Keratinocyte (primary cell): ENCODE measurements at regions not wholly inside any gene's neighbourhood (a gene's known extent, or its start where the extent isn't known, plus 50 kb on each side); places are given as distances from the start of the nearest gene placed in this dataset.

Experiments
- DNase-seq: peaks from one replicate; pipeline ENCODE4 v3.0.0-alpha.2; 2011; ENCODE audit warnings: low read depth, missing footprints, low spot score
- FAIRE-seq: peaks from 2 replicates; lab custom pipeline; 2011; peaks lifted over from hg19 to GRCh38; lab: Jason Lieb, UNC
- H2AFZ ChIP-seq: 2 replicates; pipeline ENCODE4 v1.6.0; 2012; ENCODE audit warnings: low read length, control low read depth, inconsistent platforms; ENCODE audit not compliant: control insufficient read depth
- H3K27ac ChIP-seq: 2 replicates; pipeline ENCODE4 v1.5.1; 2011; ENCODE audit warnings: low read length; ENCODE audit not compliant: control insufficient read depth, insufficient read depth
- H3K27me3 ChIP-seq: 3 replicates; pipeline ENCODE4 v1.6.0; 2011; ENCODE audit warnings: low read length; ENCODE audit not compliant: control insufficient read depth, insufficient read depth; ENCODE audit errors: extremely low read depth
- H3K36me3 ChIP-seq, 2 experiments: 2 replicates in 1 of 2; 3 replicates in 1 of 2; pipeline ENCODE4 v1.5.1; 2011; ENCODE audit warnings: low read length in 2 of 2, mild to moderate bottlenecking in 1 of 2; ENCODE audit not compliant: control insufficient read depth in 2 of 2, insufficient read depth in 2 of 2; ENCODE audit errors: extremely low read depth in 1 of 2
- H3K4me1 ChIP-seq: 3 replicates; pipeline ENCODE4 v1.5.1; 2011; ENCODE audit warnings: low read length; ENCODE audit not compliant: control insufficient read depth, insufficient read depth; ENCODE audit errors: extremely low read depth
- H3K4me2 ChIP-seq: 3 replicates; pipeline ENCODE4 v1.6.0; 2011; ENCODE audit warnings: low read depth, low read length; ENCODE audit not compliant: control insufficient read depth, insufficient read depth; ENCODE audit errors: extremely low read depth
- H3K4me3 ChIP-seq, 3 experiments: fragments of 200-600 bp in 1 of 3; sonication (generic) in 1 of 3; 2 replicates in 2 of 3; 3 replicates in 1 of 3; pipeline ENCODE4 v1.5.1; 2011 to 2016; ENCODE audit warnings: low read length in 3 of 3, mild to moderate bottlenecking in 3 of 3, control low read depth in 2 of 3, inconsistent platforms in 1 of 3, low read depth in 1 of 3, mixed read lengths in 1 of 3, mixed run types in 1 of 3, moderate library complexity in 1 of 3; ENCODE audit not compliant: control insufficient read depth in 2 of 3, insufficient read depth in 2 of 3; ENCODE audit errors: extremely low read depth in 1 of 3
- H3K79me2 ChIP-seq: 2 replicates; pipeline ENCODE4 v1.6.0; 2012; ENCODE audit warnings: low read length; ENCODE audit not compliant: control insufficient read depth, insufficient read depth
- H3K9ac ChIP-seq: 3 replicates; pipeline ENCODE4 v1.6.0; 2011; ENCODE audit warnings: low read length; ENCODE audit not compliant: control insufficient read depth, insufficient read depth; ENCODE audit errors: extremely low read depth
- H3K9me1 ChIP-seq: 3 replicates; pipeline ENCODE4 v1.6.0; 2011; ENCODE audit warnings: low read length; ENCODE audit not compliant: control insufficient read depth, insufficient read depth; ENCODE audit errors: extremely low read depth
- H3K9me3 ChIP-seq: 2 replicates; pipeline ENCODE4 v1.5.1; 2012; ENCODE audit warnings: low read depth, low read length; ENCODE audit not compliant: control insufficient read depth
- H4K20me1 ChIP-seq: 3 replicates; pipeline ENCODE4 v1.6.0; 2011; ENCODE audit warnings: low read length; ENCODE audit not compliant: control insufficient read depth, insufficient read depth; ENCODE audit errors: extremely low read depth
- EZH2 ChIP-seq: IDR thresholded peaks from one replicate; pipeline ENCODE4 v1.6.1; 2012; ENCODE audit warnings: inconsistent platforms, mild to moderate bottlenecking, low read length, moderate library complexity
- dilution Hi-C: fragments of 300-500 bp; cut with MboI; formaldehyde crosslinking; loops from one replicate; pipeline ENCODE4 v1.7.0; 2020; ENCODE audit warnings: low sequenced_read_pairs; ENCODE audit not compliant: extremely low pct_ligation_motif_present
- TF ChIP-seq, protein P1 (sequence below), 3 experiments: IDR thresholded peaks in 1 of 3; conservative IDR thresholded peaks in 1 of 3; optimal IDR thresholded peaks in 1 of 3; 2 replicates in 2 of 3; 3 replicates in 1 of 3; pipeline versions ENCODE3 to v1.5.1; 2011; ENCODE audit warnings: low read length in 3 of 3, mild to moderate bottlenecking in 3 of 3, moderate library complexity in 2 of 3, control low read depth in 1 of 3, inconsistent platforms in 1 of 3; ENCODE audit not compliant: insufficient read depth in 2 of 3; ENCODE audit errors: extremely low read depth in 1 of 3

- DNase-seq: no peak
- TF ChIP-seq, protein P1, sequence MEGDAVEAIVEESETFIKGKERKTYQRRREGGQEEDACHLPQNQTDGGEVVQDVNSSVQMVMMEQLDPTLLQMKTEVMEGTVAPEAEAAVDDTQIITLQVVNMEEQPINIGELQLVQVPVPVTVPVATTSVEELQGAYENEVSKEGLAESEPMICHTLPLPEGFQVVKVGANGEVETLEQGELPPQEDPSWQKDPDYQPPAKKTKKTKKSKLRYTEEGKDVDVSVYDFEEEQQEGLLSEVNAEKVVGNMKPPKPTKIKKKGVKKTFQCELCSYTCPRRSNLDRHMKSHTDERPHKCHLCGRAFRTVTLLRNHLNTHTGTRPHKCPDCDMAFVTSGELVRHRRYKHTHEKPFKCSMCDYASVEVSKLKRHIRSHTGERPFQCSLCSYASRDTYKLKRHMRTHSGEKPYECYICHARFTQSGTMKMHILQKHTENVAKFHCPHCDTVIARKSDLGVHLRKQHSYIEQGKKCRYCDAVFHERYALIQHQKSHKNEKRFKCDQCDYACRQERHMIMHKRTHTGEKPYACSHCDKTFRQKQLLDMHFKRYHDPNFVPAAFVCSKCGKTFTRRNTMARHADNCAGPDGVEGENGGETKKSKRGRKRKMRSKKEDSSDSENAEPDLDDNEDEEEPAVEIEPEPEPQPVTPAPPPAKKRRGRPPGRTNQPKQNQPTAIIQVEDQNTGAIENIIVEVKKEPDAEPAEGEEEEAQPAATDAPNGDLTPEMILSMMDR (optimal IDR thresholded peaks at IDR 0.05 in 1 of 3, IDR thresholded peaks at IDR 0.05 in 1 of 3, conservative IDR thresholded peaks at IDR 0.05 in 1 of 3; ENCODE audit: extremely low read depth in 1 of 3, insufficient read depth in 2 of 3, low read length in 3 of 3): no peak
- no peak for TF ChIP-seq EZH2
- Histone ChIP-seq H3K4me2 (no peak overlapping the region), H3K27ac (no peak overlapping the region), H3K27me3 (no peaks in the 10 kb centered on the region), H3K9me1 (no peaks in the 10 kb centered on the region), H3K4me3 (no peak overlapping the region), H3K9ac (no peak overlapping the region), H3K4me1 (no peaks in the 10 kb centered on the region), H4K20me1 (no peaks in the 10 kb centered on the region), H3K36me3 (no peaks in the 10 kb centered on the region), H2AFZ (no peak overlapping the region), H3K9me3 (no peaks in the 10 kb centered on the region), H3K79me2 (no peaks in the 10 kb centered on the region)
- dilution Hi-C loops: no loop called here
- FAIRE-seq: no peak
Measured at GRCh38 chr1:87179851-87180519, 148.7 kb upstream of the LMO4 start.

DNA sequence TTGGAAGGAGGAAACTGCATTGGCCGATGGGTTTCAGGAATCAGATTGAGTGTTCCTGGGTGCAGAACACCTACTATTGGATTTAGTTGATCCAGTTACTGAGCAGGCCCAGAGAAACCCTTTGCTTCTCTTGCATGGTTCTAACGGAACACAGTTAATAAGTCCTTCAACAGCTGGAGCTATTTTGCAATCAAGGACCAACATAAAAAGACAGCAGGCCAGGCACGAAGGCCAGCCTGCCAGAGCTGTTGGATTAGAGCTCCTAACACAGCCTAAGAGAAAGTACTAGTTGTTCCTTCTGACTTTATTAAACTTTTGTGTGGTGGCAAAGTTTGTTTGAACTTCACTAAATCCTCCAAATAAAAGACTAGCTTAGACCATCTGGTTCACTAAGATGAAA is 148.0 kb upstream of the LMO4 start:
- DNase-seq (no peak), FAIRE-seq (no peak)
- H3K79me2 ChIP-seq: no peaks in the 10 kb centered on the region
- no peaks in the 10 kb centered on the region for H3K36me3 ChIP-seq
- dilution Hi-C loops: no loop called here
- no peak overlapping the region for H3K9ac ChIP-seq
- no peak overlapping the region for H3K27ac ChIP-seq
- no peak for TF ChIP-seq EZH2
- TF ChIP-seq, protein P1 (optimal IDR thresholded peaks at IDR 0.05 in 1 of 3, IDR thresholded peaks at IDR 0.05 in 1 of 3, conservative IDR thresholded peaks at IDR 0.05 in 1 of 3; ENCODE audit: extremely low read depth in 1 of 3, insufficient read depth in 2 of 3, low read length in 3 of 3): no peak
- H3K9me1 ChIP-seq: no peaks in the 10 kb centered on the region
- H3K4me3 ChIP-seq: no peak overlapping the region
- no peaks in the 10 kb centered on the region for H3K9me3 ChIP-seq
- no peaks in the 10 kb centered on the region for H4K20me1 ChIP-seq
- H2AFZ ChIP-seq: no peak overlapping the region
- H3K4me2 ChIP-seq: no peak overlapping the region
- no peaks in the 10 kb centered on the region for H3K4me1 ChIP-seq
- H3K27me3 ChIP-seq: no peaks in the 10 kb centered on the region
